ENCODE measurements at regions not wholly inside any gene's neighbourhood (a gene's known extent, or its start where the extent isn't known, plus 50 kb on each side); places are given as distances from the start of the nearest gene placed in this dataset.
"Not testable (repeated sequence)": the region's sequence is repeated elsewhere in the genome, so short reads cannot be mapped to it uniquely, and the experiment has no call there.

DNA sequence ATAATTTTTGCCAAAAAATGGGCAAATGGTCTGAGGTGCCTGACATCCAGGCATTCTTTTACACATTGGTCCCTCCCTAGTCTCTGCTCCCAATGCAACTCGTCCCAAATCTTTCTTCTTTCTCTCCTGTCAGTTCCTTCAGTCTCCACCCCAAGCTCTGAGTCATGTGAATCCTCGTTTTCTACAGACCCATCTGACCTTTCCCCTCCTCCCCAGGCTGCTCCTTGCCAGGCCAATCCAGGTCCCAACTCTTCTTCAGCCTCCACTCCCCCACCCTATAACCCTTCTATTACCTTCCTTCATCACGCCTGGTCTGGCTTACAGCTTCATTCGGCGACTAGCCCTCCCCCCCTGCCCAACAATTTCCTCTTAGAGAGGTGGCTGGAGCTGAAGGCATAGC, 55.3 kb downstream of the BBS10 start:
- FAIRE-seq; H3K36me3 ChIP-seq (ENCODE audit: control insufficient read depth, insufficient read depth, low read length); H3K4me3 ChIP-seq (ENCODE audit: low read depth, low read length); DNase-seq (ENCODE audit: low read depth); H3K27me3 ChIP-seq (ENCODE audit: control insufficient read depth, insufficient read depth, low read length): not testable (repeated sequence)

DNA sequence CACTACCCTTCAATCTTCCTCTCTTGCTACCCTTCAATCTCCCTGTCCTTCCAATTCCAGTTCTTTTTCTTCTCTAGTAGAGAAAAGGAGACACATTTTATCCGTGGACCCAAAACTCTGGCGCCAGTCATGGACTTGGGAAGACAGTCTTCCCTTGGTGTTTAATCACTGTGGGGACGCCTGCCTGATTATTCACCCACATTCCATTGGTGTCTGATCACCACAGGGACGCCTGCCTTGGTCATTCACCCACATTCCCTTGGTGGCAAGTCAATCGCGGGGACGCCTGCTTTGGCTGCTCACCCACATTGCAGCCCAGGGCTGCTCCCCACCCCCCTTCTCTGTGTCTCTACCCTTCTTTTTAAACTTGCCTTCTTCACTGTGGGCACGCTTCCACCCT, 55.9 kb downstream of the BBS10 start:
- peak; percentile 22 for DNase-seq (ENCODE audit: low read depth)
- not testable (repeated sequence) for H3K4me3 ChIP-seq (ENCODE audit: low read depth, low read length); H3K27me3 ChIP-seq (ENCODE audit: control insufficient read depth, insufficient read depth, low read length); H3K36me3 ChIP-seq (ENCODE audit: control insufficient read depth, insufficient read depth, low read length); FAIRE-seq

DNA sequence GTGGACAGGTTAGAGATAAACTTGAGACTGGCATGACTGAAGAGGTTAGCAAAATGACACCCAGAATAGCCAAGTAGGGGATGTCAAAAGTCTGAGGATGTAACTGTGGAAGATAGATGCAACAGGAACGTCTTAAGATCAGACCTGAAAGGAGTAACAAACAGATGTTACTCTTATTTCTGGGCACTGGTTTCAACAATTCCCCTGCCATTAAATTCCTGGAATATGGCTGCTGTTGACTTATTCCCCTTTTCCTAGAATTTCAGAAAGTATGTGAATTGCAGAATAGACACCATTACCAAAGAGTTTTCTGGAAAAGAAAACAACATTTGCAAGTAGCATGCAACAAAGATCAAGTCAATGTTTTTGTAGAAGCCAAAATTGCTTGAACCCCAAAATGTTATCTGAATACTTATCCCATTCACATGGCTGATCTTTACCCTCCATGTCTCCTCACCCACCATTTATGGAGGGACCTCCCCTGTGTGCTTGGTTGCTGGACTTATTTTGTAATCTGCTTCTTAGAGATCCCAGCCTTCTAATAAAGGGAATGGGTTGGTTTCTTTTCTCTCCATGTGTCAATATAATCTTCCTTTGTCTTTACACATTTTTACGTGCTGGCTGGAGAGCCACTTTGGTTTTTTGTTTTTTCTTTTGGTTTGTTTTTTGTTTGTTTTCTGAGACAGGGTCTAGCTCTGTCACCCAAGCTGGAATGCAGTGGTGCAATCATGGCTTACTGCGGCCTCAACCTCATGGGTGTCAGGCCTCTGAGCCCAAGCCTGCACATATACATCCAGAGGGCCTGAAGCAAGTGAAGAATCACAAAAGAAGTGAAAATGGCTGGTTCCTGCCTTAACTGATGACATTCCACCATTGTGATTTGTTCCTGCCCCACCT, 57.0 kb downstream of the BBS10 start:
- FAIRE-seq (no peak), DNase-seq (ENCODE audit: low read depth) (no peak)
- TF ChIP-seq CTCF (IDR thresholded peaks at IDR 0.05; ENCODE audit: insufficient read depth, low read length, severe bottlenecking), result no peak
- Histone ChIP-seq H3K4me3 (ENCODE audit: low read depth, low read length) (no peak overlapping the region), H3K36me3 (ENCODE audit: control insufficient read depth, insufficient read depth, low read length) (no peaks in the 10 kb centered on the region), H3K27me3 (ENCODE audit: control insufficient read depth, insufficient read depth, low read length) (no peaks in the 10 kb centered on the region)

GRCh38 chr12:76288218-76288617, 60.0 kb downstream of the BBS10 start:
- Histone ChIP-seq H3K36me3 (ENCODE audit: control insufficient read depth, insufficient read depth, low read length) (no peaks in the 10 kb centered on the region), H3K4me3 (ENCODE audit: low read depth, low read length) (no peak overlapping the region), H3K27me3 (ENCODE audit: control insufficient read depth, insufficient read depth, low read length) (no peaks in the 10 kb centered on the region)
- TF ChIP-seq CTCF (IDR thresholded peaks at IDR 0.05; ENCODE audit: insufficient read depth, low read length, severe bottlenecking), result no peak
- FAIRE-seq, result no peak
- DNase-seq (ENCODE audit: low read depth), result no peak

DNA sequence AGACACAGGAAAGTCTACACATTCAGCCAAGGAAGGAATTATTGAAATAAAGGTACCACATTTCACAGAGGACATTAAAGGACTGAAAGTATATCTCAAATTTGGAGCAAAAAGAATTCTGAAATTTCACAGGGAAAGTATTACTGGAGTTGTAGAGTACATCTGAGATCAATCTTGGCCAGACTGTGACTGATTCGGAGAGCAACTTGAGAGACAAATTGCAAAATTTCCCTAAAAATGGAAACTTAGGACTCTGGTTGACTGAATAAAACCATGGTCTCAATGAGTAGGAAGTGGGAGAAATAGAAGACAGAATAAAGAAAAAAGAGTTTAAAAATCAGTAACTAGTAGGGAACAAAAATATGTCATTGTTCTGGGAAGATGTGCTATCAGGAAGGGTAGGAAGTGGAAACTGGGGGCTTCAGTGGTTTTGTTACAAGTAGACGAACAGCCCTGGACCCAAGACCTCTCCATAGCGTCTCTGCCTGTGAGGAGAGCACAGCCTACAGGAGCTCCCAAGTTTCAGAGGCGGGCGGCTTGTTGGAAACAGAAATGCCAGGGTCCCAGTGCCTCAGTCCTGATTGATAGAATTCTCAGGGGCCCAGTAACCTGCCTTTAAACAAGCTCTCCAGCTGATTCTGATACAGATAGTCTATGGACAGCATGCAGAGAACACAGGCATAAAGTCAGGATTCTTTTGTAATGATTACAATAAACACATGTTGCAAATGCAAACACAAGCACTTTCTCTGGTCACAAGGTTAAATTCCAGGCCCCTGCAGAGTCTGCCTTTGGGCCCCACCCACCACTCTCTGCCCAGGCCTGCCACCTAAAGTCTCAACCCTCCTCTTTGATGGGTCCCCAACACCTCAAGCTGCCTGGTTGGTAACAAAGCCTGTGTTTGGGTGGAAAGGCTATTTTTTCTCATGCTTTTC, 63.1 kb downstream of the BBS10 start:
- Histone ChIP-seq H3K27me3 (ENCODE audit: control insufficient read depth, insufficient read depth, low read length) (no peaks in the 10 kb centered on the region), H3K4me3 (ENCODE audit: low read depth, low read length) (no peak overlapping the region), H3K36me3 (ENCODE audit: control insufficient read depth, insufficient read depth, low read length) (no peaks in the 10 kb centered on the region)
- FAIRE-seq, result no peak
- TF ChIP-seq CTCF (IDR thresholded peaks at IDR 0.05; ENCODE audit: insufficient read depth, low read length, severe bottlenecking), result no peak
- peak; percentile 45 for DNase-seq (ENCODE audit: low read depth)

DNA sequence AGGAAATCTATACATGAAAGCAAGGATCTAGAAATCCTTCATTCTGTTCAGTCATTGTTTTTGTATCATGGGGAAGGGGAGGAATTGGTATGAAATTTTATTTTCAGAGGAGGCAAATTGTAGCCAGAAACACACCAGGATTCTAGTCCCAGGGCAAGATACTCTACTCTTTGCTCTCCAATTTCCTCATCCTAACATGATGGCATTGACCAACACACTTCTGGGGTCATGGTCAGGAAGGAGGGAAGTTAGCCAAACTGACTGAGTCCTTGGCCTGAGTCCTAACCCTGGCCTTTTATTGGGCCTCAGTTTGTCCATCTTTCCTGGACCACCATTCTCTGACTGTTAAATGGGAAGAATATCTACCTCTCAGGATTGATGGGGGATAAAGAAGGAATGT, 65.5 kb downstream of the BBS10 start:
- no peaks in the 10 kb centered on the region for H3K36me3 ChIP-seq (ENCODE audit: control insufficient read depth, insufficient read depth, low read length)
- TF ChIP-seq CTCF (IDR thresholded peaks at IDR 0.05; ENCODE audit: insufficient read depth, low read length, severe bottlenecking), result no peak
- no peaks in the 10 kb centered on the region for H3K27me3 ChIP-seq (ENCODE audit: control insufficient read depth, insufficient read depth, low read length)
- DNase-seq (ENCODE audit: low read depth) (no peak), FAIRE-seq (no peak)
- H3K4me3 ChIP-seq (ENCODE audit: low read depth, low read length), result no peak overlapping the region
